ENCODE measurements at regions not wholly inside any gene's neighbourhood (a gene's known extent, or its start where the extent isn't known, plus 50 kb on each side); places are given as distances from the start of the nearest gene placed in this dataset.

DNA sequence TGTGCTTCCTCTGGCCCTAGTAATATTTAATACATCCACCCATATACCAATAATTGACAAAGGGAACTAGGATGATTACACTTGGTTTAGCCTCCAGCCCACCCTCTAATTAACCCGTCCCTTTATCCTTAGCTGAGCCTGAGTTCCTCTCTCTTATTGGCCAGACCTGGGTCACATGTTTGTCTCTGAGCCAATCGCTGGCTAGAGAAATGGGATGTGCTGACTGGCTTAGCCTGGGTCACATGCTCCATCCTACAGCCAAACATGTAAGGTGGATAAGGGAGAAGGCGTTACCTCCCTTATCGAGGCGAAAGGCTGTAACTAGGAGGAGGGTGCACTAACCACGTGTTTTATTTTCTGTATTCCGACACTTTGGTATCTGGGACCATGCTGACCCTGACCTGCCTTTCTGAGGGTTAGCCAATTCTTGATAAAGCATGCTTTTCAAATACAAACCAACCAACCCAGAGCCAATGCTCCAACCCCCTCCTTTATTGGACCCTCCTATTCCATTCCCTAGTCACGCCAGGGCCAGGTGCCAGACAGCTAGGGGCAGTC is 262.7 kb downstream of the PREX1 start (continued):
- TF ChIP-seq NFYC (CRISPR knock-in tag; IDR thresholded peaks at IDR 0.05) (peak; percentile 16; the same call in 1 of the 2 replicates), DR1 (CRISPR knock-in tag; IDR thresholded peaks at IDR 0.05) (no peak), BRD4 (CRISPR knock-in tag; IDR thresholded peaks at IDR 0.05) (no peak)

GRCh38 chr20:48563191-48563870 is 264.5 kb downstream of the PREX1 start:
- no peak overlapping the region for H3K4me3 ChIP-seq (replicated peaks in 1 of 3; ENCODE audit: insufficient read depth in 1 of 3, low read depth in 2 of 3, low read length in 3 of 3)
- BruUV-seq (replicated peaks), result no TSS peak
- ATAC-seq (no peak), DNase-seq (ENCODE audit: low spot score) (no peak), FAIRE-seq (no peak)
- ChIA-PET POLR2A (no interaction called here), CTCF (ENCODE audit: low intra/inter-chr PET ratio, low total read pairs) (no interaction called here)
- no peak overlapping the region for H3K27ac ChIP-seq (ENCODE audit: extremely low read length, insufficient read depth, low read length)
- H3K9me3 ChIP-seq (ENCODE audit: low read length), result no peaks in the 10 kb centered on the region
- no peak for TF ChIP-seq CSRNP1 (CRISPR knock-in tag; IDR thresholded peaks at IDR 0.05)
- no peak for TF ChIP-seq ZNF597 (CRISPR knock-in tag; IDR thresholded peaks at IDR 0.05)
- no peak for TF ChIP-seq ZHX1 (CRISPR knock-in tag; IDR thresholded peaks at IDR 0.05; ENCODE audit: low read depth)
- TF ChIP-seq FOXP1 (IDR thresholded peaks at IDR 0.05), result no peak
- no peak for TF ChIP-seq FOXP1 (CRISPR knock-in tag; IDR thresholded peaks at IDR 0.05)
- no peak for TF ChIP-seq ZNF138 (CRISPR knock-in tag; IDR thresholded peaks at IDR 0.05; ENCODE audit: low read depth)
- peak; percentile 61 for TF ChIP-seq NFYB (CRISPR knock-in tag; IDR thresholded peaks at IDR 0.05)
- in situ Hi-C loops (cut with HindIII; ENCODE audit: extremely low pct_ligation_motif_present, low pct_unique_long_range_greater_than_20kb), result no loop called here
- no peaks in the 10 kb centered on the region for H3K79me2 ChIP-seq (ENCODE audit: insufficient read depth, low read length)
- WGBS (ENCODE audit: low lambda C conversion rate), result 72% methylated on average over 21 of the region's 21 CpGs
- no peak overlapping the region for H3K9ac ChIP-seq (ENCODE audit: insufficient read depth, low read depth, low read length)
- H3K36me3 ChIP-seq (replicated peaks in 1 of 2; ENCODE audit: control insufficient read depth in 1 of 2, insufficient read depth in 2 of 2, low read length in 2 of 2), result no peaks in the 10 kb centered on the region
- no peaks in the 10 kb centered on the region for H4K20me1 ChIP-seq (ENCODE audit: insufficient read depth, low read length)
- no peaks in the 10 kb centered on the region for H3K4me1 ChIP-seq (ENCODE audit: insufficient read depth, low read length)
- H3K4me2 ChIP-seq (ENCODE audit: low read depth, low read length), result no peak overlapping the region
- intact Hi-C loops (cut with micrococcal nuclease; ENCODE audit: unreplicated experiment), result no loop called here
- peaks cover 0 to 17% of the 10 kb centered on the region in 2 experiments; a peak in 2 of 5 replicates for H3K27me3 ChIP-seq (ENCODE audit: control insufficient read depth in 1 of 2, insufficient read depth in 2 of 2, low read length in 2 of 2)
- no peak overlapping the region for H2AFZ ChIP-seq (ENCODE audit: low read length)
